ENCODE measurements at regions not wholly inside any gene's neighbourhood (a gene's known extent, or its start where the extent isn't known, plus 50 kb on each side); places are given as distances from the start of the nearest gene placed in this dataset.

DNA sequence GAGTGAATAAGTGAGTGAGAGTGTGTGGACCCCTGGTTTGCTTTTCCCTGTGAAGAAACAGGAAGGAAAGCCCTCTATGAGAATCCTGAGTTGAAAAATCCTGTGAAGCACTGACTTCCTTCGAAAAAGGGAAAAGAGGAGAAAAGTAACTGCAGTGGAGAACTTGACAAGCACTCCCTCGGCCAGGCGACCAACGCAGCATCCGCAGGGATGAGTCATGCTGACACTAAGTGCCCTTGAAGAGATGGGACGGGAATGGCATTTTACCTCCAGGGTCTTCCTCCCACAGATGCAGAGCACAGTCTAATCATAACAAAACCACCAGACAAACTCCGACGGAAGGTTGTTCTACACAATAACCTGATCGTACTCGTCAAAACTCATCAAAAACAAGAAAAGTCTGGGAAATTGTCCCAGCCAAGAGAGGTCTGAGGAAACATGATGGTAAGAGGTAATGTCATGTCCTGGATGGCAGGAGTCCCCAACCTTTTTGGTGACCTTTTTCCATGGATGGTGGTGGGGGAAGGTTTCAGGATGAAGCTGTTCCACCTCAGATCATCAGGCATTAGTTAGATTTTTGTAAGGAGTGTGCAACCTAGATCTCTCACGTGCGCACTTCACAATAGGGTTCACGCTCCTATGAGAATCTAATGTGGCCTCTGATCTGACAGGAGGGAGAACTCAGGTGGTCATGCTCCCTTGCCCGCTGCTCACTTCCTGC is 132.2 kb upstream of the B3GAT1 start:
- TF ChIP-seq CTCF (IDR thresholded peaks at IDR 0.05) = no peak
- TF ChIP-seq SIN3A (IDR thresholded peaks at IDR 0.05; ENCODE audit: borderline replicate concordance, insufficient read depth, low read depth, low read length) = no peak
- TF ChIP-seq POLR2AphosphoS5 (IDR thresholded peaks at IDR 0.05; ENCODE audit: low read depth, low read length) = no peak

All from Panc1 (cell line).